ENCODE measurements at regions not wholly inside any gene's neighbourhood (a gene's known extent, or its start where the extent isn't known, plus 50 kb on each side); places are given as distances from the start of the nearest gene placed in this dataset.

DNA sequence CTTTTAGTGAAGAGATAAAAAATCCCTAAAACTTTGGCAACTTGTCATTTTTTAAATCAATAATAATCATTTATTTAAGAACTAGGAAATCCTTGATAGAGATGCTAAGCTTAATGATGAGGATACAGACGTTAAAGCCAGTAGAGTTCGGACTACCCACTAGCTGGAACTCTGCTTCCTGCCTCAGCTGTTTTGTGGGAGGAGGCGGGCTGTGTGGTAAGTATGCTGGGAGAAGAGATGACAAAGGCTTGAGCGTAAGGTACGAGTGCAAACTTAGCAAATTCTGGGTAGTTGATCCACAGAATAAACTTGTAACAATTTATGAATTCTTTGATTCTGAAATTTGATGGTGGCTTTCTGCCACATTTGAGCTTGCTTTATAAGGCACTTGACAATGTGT lies 111.2 kb upstream of the NANOGP8 start:
- TF ChIP-seq EP300 (IDR thresholded peaks at IDR 0.05) (no peak), POLR2A (IDR thresholded peaks at IDR 0.05) (no peak), CTCF (IDR thresholded peaks at IDR 0.05) (no peak)
